Endodermal cell (in vitro differentiated cells): ENCODE measurements at regions not wholly inside any gene's neighbourhood (a gene's known extent, or its start where the extent isn't known, plus 50 kb on each side); places are given as distances from the start of the nearest gene placed in this dataset.

Experiments
- DNase-seq: peaks from one replicate; pipeline ENCODE4 v3.0.0-alpha.2; 2017
- H3K27ac ChIP-seq: 2 replicates; pipeline ENCODE4 v1.5.1; 2013; ENCODE audit warnings: mild to moderate bottlenecking, low read depth, low read length, moderate library complexity
- H3K27me3 ChIP-seq: 2 replicates; pipeline ENCODE4 v1.6.1; 2013; ENCODE audit warnings: mild to moderate bottlenecking, low read length, moderate library complexity; ENCODE audit not compliant: insufficient read depth, control insufficient read depth, poor library complexity, severe bottlenecking
- H3K36me3 ChIP-seq: 2 replicates; pipeline ENCODE4 v1.7.0; 2013; ENCODE audit warnings: mild to moderate bottlenecking, low read length, moderate library complexity; ENCODE audit not compliant: control insufficient read depth, insufficient read depth
- H3K4me1 ChIP-seq: one replicate; pipeline ENCODE4 v1.7.0; 2013; ENCODE audit warnings: low read length; ENCODE audit not compliant: control insufficient read depth, insufficient read depth
- H3K4me3 ChIP-seq: 2 replicates; pipeline ENCODE4 v1.5.1; 2013; ENCODE audit warnings: mild to moderate bottlenecking, low read length, moderate library complexity
- H3K9ac ChIP-seq: 2 replicates; pipeline ENCODE4 v1.6.1; 2013; ENCODE audit warnings: mild to moderate bottlenecking, low read length, moderate library complexity; ENCODE audit not compliant: poor library complexity, severe bottlenecking; ENCODE audit errors: extremely low read depth
- H3K9me3 ChIP-seq: 2 replicates; pipeline ENCODE4 v1.6.1; 2013; ENCODE audit warnings: mild to moderate bottlenecking, low read length, moderate library complexity; ENCODE audit not compliant: control insufficient read depth
- H3K27ac Mint-ChIP-seq: 2 replicates; pipeline ENCODE4 v1.8.0; 2020; ENCODE audit warnings: mixed read lengths
- H3K27me3 Mint-ChIP-seq: 2 replicates; pipeline ENCODE4 v1.8.0; 2021; ENCODE audit warnings: mild to moderate bottlenecking, mixed read lengths; ENCODE audit not compliant: insufficient read depth
- H3K36me3 Mint-ChIP-seq: 2 replicates; pipeline ENCODE4 v1.8.0; 2020; ENCODE audit warnings: low read depth, mixed read lengths
- H3K4me1 Mint-ChIP-seq: 2 replicates; pipeline ENCODE4 v1.8.0; 2020; ENCODE audit warnings: mixed read lengths
- H3K4me3 Mint-ChIP-seq: 2 replicates; pipeline ENCODE4 v1.8.0; 2020; ENCODE audit warnings: mild to moderate bottlenecking, moderate library complexity, mixed read lengths
- H3K9me3 Mint-ChIP-seq: 2 replicates; pipeline ENCODE4 v1.8.0; 2020; ENCODE audit warnings: mild to moderate bottlenecking, mixed read lengths
- WGBS, 2 experiments: methylation state at CpG; one replicate each; pipeline versions ENCODE4 v1.1.5 to v1.1.7; 2013; ENCODE audit warnings: missing lambda C conversion rate in 2 of 2, mixed read lengths in 1 of 2; ENCODE audit not compliant: insufficient coverage in 1 of 2, insufficient read length in 1 of 2; 5-methylcytosine and 5-hydroxymethylcytosine counted together
- TF ChIP-seq, protein P1 (sequence below): fragments of 200-600 bp; sonication (generic); conservative IDR thresholded peaks from 2 replicates; pipeline ENCODE4 v1.5.0; 2021; ENCODE audit warnings: antibody characterized with exemption, mild to moderate bottlenecking

DNA sequence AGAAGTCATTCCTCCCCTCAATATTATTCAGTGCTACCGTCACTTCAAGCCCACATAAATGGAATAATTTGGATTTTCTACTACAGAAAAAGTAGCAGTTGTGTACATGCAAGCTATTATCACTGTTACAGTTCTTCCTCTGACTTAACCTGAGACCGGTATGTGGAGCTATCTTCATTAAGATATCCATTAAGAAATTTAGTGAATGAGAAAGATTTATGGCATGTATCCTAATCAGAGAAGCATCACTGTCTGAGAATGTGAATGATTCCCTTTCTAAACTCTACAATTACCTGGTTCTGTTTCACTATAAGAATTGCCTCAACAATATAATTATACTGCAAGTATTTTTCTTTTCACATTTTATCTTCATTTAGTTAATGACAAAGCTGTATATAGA, 278.7 kb downstream of the KLF5 start:
- Histone ChIP-seq H3K9me3 (no peaks in the 10 kb centered on the region), H3K27ac (no peak overlapping the region), H3K4me3 (no peak overlapping the region), H3K9ac (no peak overlapping the region), H3K27me3 (no peaks in the 10 kb centered on the region), H3K4me1 (no peaks in the 10 kb centered on the region), H3K36me3 (no peaks in the 10 kb centered on the region)
- WGBS, 2 experiments = 100% methylated on average over 2 of the region's 2 CpGs; no CpG with 5 or more reads in 1 of the 2 experiments
- TF ChIP-seq, protein P1, sequence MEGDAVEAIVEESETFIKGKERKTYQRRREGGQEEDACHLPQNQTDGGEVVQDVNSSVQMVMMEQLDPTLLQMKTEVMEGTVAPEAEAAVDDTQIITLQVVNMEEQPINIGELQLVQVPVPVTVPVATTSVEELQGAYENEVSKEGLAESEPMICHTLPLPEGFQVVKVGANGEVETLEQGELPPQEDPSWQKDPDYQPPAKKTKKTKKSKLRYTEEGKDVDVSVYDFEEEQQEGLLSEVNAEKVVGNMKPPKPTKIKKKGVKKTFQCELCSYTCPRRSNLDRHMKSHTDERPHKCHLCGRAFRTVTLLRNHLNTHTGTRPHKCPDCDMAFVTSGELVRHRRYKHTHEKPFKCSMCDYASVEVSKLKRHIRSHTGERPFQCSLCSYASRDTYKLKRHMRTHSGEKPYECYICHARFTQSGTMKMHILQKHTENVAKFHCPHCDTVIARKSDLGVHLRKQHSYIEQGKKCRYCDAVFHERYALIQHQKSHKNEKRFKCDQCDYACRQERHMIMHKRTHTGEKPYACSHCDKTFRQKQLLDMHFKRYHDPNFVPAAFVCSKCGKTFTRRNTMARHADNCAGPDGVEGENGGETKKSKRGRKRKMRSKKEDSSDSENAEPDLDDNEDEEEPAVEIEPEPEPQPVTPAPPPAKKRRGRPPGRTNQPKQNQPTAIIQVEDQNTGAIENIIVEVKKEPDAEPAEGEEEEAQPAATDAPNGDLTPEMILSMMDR = no peak
- H3K36me3 Mint-ChIP-seq = no peaks in the 10 kb centered on the region
- H3K27me3 Mint-ChIP-seq = no peaks in the 10 kb centered on the region
- no peak for DNase-seq
- no peak overlapping the region for H3K27ac Mint-ChIP-seq
- no peak overlapping the region for H3K4me3 Mint-ChIP-seq
- peaks cover 4% of the 10 kb centered on the region for H3K4me1 Mint-ChIP-seq
- H3K9me3 Mint-ChIP-seq = peaks cover 2% of the 10 kb centered on the region

DNA sequence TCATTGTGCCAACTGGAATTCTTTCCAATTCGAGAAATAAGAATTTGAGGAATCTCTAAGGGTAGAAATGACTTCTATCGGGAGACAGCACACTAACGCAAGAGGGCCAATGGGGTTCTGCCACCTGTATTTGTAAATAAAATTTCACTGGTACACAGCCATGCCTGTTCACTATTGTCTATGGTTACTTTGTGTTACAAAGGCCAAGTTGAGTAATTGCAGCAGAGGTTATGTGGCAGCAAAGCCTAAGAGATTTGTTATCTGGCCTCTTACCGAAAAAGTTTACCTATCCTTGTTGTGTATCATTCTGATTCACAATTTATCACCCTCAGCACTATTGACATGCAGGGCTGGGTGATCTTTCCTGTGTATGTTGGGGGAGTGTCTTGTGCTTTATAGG, 278.0 kb downstream of the KLF5 start:
- peaks cover 2% of the 10 kb centered on the region for H3K9me3 Mint-ChIP-seq
- no peaks in the 10 kb centered on the region for H3K27me3 ChIP-seq
- 95 to 100% methylated on average over 2 to 4 of the region's 4 CpGs for WGBS, 2 experiments
- H3K27ac Mint-ChIP-seq = no peak overlapping the region
- no peak for DNase-seq
- H3K4me1 Mint-ChIP-seq = no peaks in the 10 kb centered on the region
- H3K4me3 ChIP-seq = no peak overlapping the region
- peaks cover 5% of the 10 kb centered on the region for H3K9me3 ChIP-seq
- H3K4me3 Mint-ChIP-seq = no peak overlapping the region
- no peaks in the 10 kb centered on the region for H3K36me3 Mint-ChIP-seq
- TF ChIP-seq, protein P1 = no peak
- no peaks in the 10 kb centered on the region for H3K36me3 ChIP-seq
- H3K9ac ChIP-seq = no peak overlapping the region
- H3K27me3 Mint-ChIP-seq = no peaks in the 10 kb centered on the region
- H3K4me1 ChIP-seq = no peaks in the 10 kb centered on the region
- no peak overlapping the region for H3K27ac ChIP-seq

DNA sequence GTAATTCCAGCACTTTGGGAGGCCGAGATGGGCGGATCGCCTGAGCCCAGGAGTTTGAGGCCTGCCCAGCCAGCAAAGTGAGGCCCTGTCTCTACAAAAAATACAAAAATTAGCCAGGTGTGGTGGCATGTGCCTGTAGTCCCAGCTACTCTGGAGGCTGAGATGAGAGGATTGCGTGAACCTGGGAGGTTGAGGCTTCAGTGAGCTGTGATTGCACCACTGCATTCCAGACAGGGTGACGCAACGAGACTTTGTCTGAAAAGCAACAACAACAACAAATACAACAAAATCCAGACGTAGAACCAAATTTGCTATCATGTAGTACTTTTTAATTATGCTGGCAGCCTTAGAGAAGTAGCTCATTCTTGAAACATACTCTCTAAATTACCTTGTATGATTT, 277.1 kb downstream of the KLF5 start:
- no peak overlapping the region for H3K27ac Mint-ChIP-seq
- H3K9me3 Mint-ChIP-seq = peaks cover 2% of the 10 kb centered on the region
- H3K36me3 Mint-ChIP-seq = no peaks in the 10 kb centered on the region
- no peaks in the 10 kb centered on the region for H3K36me3 ChIP-seq
- H3K4me3 ChIP-seq = no peak overlapping the region
- no peaks in the 10 kb centered on the region for H3K4me1 ChIP-seq
- H3K4me1 Mint-ChIP-seq = no peaks in the 10 kb centered on the region
- TF ChIP-seq, protein P1 = no peak
- H3K27me3 ChIP-seq = no peaks in the 10 kb centered on the region
- H3K27me3 Mint-ChIP-seq = no peaks in the 10 kb centered on the region
- H3K9ac ChIP-seq = no peak overlapping the region
- no peak overlapping the region for H3K4me3 Mint-ChIP-seq
- H3K9me3 ChIP-seq = peaks cover 5% of the 10 kb centered on the region
- 95 to 98% methylated on average over 6 to 7 of the region's 7 CpGs for WGBS, 2 experiments
- H3K27ac ChIP-seq = no peak overlapping the region
- no peak for DNase-seq
